GM23338 (cell line): ENCODE measurements at regions not wholly inside any gene's neighbourhood (a gene's known extent, or its start where the extent isn't known, plus 50 kb on each side); places are given as distances from the start of the nearest gene placed in this dataset.

Source experiments
- ATAC-seq: fragments of 200-7000 bp; cut with Tn5 transposase; 3 replicates; pipeline ENCODE4 v1.9.1; 2020
- DNase-seq: peaks from one replicate; pipeline ENCODE4 v3.0.0-alpha.2; 2015; ENCODE audit warnings: low spot score
- H2AFZ ChIP-seq: fragments of 200-600 bp; sonication (generic); 2 replicates; pipeline ENCODE4 v1.8.0; 2016; ENCODE audit warnings: antibody characterized with exemption, mild to moderate bottlenecking, moderate library complexity
- H3F3A ChIP-seq: fragments of 200-600 bp; sonication (generic); replicated peaks from 2 replicates; pipeline ENCODE4 v1.8.0; 2017; ENCODE audit warnings: antibody characterized with exemption, mixed run types, low read depth
- H3K27ac ChIP-seq: fragments of 200-600 bp; sonication (generic); 2 replicates; pipeline ENCODE4 v1.6.1; 2016; ENCODE audit warnings: low read depth
- H3K27me3 ChIP-seq: fragments of 200-600 bp; sonication (generic); 2 replicates; pipeline ENCODE4 v1.8.0; 2016; ENCODE audit warnings: mild to moderate bottlenecking, mixed run types, moderate library complexity; ENCODE audit not compliant: insufficient read depth
- H3K36me3 ChIP-seq: fragments of 200-600 bp; sonication (generic); 2 replicates; pipeline ENCODE4 v1.8.0; 2016; ENCODE audit warnings: mild to moderate bottlenecking; ENCODE audit not compliant: insufficient read depth
- H3K4me1 ChIP-seq: fragments of 200-600 bp; sonication (generic); 2 replicates; pipeline ENCODE4 v1.8.0; 2016; ENCODE audit warnings: mild to moderate bottlenecking, moderate library complexity; ENCODE audit not compliant: insufficient read depth
- H3K4me2 ChIP-seq: fragments of 200-600 bp; sonication (generic); 2 replicates; pipeline ENCODE4 v1.7.1; 2017; ENCODE audit warnings: mixed run types
- H3K4me3 ChIP-seq: fragments of 200-600 bp; sonication (generic); 2 replicates; pipeline ENCODE4 v1.6.1; 2016; ENCODE audit warnings: mixed run types
- H3K79me2 ChIP-seq: fragments of 200-600 bp; sonication (generic); replicated peaks from 2 replicates; pipeline ENCODE4 v1.8.0; 2017; ENCODE audit warnings: mild to moderate bottlenecking; ENCODE audit not compliant: insufficient read depth
- H3K9me2 ChIP-seq: fragments of 200-600 bp; sonication (generic); 2 replicates; pipeline ENCODE4 v1.8.0; 2017; ENCODE audit not compliant: insufficient read depth
- H4K20me1 ChIP-seq: fragments of 200-600 bp; sonication (generic); replicated peaks from 2 replicates; pipeline ENCODE4 v1.8.0; 2017; ENCODE audit warnings: mild to moderate bottlenecking; ENCODE audit not compliant: insufficient read depth
- H3K27ac Mint-ChIP-seq: 2 replicates; pipeline ENCODE4 v1.8.0; 2020; ENCODE audit warnings: inconsistent platforms, mild to moderate bottlenecking, moderate library complexity, mixed read lengths
- H3K27me3 Mint-ChIP-seq: 3 replicates; pipeline ENCODE4 v1.8.0; 2022; ENCODE audit warnings: low read depth, mild to moderate bottlenecking, moderate library complexity, mixed read lengths, inconsistent platforms; ENCODE audit not compliant: insufficient read depth, poor library complexity
- H3K36me3 Mint-ChIP-seq: 3 replicates; pipeline ENCODE4 v1.8.0; 2021; ENCODE audit warnings: low read depth, mild to moderate bottlenecking, inconsistent platforms, moderate library complexity, mixed read lengths
- H3K4me1 Mint-ChIP-seq: 3 replicates; pipeline ENCODE4 v1.8.0; 2020; ENCODE audit warnings: mild to moderate bottlenecking, inconsistent platforms, mixed read lengths
- H3K4me3 Mint-ChIP-seq: 3 replicates; pipeline ENCODE4 v1.8.0; 2021; ENCODE audit warnings: moderate library complexity, mild to moderate bottlenecking, inconsistent platforms, mixed read lengths
- H3K9me3 Mint-ChIP-seq: 3 replicates; pipeline ENCODE4 v1.8.0; 2020; ENCODE audit warnings: moderate library complexity, mild to moderate bottlenecking, inconsistent platforms, mixed read lengths
- JUNB ChIP-seq: IDR thresholded peaks from one replicate; pipeline ENCODE4 v1.6.1; 2016; ENCODE audit warnings: antibody characterized with exemption; ENCODE audit not compliant: unreplicated experiment
- NANOG ChIP-seq: IDR thresholded peaks from 2 replicates; pipeline ENCODE4 v1.6.1; 2016; ENCODE audit warnings: antibody characterized with exemption, borderline replicate concordance
- POLR2AphosphoS5 ChIP-seq: IDR thresholded peaks from 2 replicates; pipeline ENCODE4 v1.6.1; 2016; ENCODE audit warnings: antibody characterized with exemption, low read depth
- ZNF114 ChIP-seq: fragments of 250-450 bp; sonication (Bioruptor Pico); IDR thresholded peaks from 2 replicates; pipeline ENCODE4 v1.5.0; 2020; ENCODE audit warnings: mild to moderate bottlenecking, moderate library complexity
- ZNF331 ChIP-seq: fragments of 250-450 bp; sonication (Bioruptor Pico); IDR thresholded peaks from 2 replicates; pipeline ENCODE4 v1.5.0; 2020; ENCODE audit warnings: low read depth, mild to moderate bottlenecking, moderate library complexity
- TF ChIP-seq, protein P1 (sequence below): IDR thresholded peaks from 2 replicates; pipeline ENCODE4 v1.6.1; 2016; ENCODE audit warnings: antibody characterized with exemption
- TF ChIP-seq, protein P2 (sequence below), 2 experiments: fragments of 200-600 bp in 1 of 2; sonication (generic) in 1 of 2; conservative IDR thresholded peaks; 2 replicates each; pipeline versions ENCODE4 v1.5.1 to v1.6.1; 2016 to 2017; ENCODE audit warnings: antibody characterized with exemption in 2 of 2, low read depth in 2 of 2, mild to moderate bottlenecking in 2 of 2, moderate library complexity in 1 of 2

DNA sequence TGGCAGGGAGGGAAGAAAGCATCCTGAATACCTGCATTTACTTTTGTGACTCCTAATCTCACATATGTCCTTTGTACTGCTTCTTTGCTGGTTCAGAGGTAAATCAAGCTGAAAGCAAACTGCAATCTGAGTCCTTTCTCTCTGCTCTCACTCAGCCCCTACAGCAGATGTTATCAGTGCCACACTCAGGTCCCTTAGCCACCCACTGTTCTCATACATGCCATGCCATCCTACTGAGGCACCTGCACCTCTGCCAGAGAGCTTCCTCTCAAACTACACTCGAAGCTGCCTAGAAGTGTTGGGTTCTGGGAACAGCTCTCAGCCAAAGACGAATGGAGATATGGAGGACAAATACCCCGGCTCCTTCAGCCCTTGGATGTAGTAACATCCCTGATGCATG lies 244.5 kb downstream of the TXNL1 start (continued):
- TF ChIP-seq, protein P1, sequence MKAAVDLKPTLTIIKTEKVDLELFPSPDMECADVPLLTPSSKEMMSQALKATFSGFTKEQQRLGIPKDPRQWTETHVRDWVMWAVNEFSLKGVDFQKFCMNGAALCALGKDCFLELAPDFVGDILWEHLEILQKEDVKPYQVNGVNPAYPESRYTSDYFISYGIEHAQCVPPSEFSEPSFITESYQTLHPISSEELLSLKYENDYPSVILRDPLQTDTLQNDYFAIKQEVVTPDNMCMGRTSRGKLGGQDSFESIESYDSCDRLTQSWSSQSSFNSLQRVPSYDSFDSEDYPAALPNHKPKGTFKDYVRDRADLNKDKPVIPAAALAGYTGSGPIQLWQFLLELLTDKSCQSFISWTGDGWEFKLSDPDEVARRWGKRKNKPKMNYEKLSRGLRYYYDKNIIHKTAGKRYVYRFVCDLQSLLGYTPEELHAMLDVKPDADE: no peak
- TF ChIP-seq JUNB: no peak
- TF ChIP-seq, protein P2, sequence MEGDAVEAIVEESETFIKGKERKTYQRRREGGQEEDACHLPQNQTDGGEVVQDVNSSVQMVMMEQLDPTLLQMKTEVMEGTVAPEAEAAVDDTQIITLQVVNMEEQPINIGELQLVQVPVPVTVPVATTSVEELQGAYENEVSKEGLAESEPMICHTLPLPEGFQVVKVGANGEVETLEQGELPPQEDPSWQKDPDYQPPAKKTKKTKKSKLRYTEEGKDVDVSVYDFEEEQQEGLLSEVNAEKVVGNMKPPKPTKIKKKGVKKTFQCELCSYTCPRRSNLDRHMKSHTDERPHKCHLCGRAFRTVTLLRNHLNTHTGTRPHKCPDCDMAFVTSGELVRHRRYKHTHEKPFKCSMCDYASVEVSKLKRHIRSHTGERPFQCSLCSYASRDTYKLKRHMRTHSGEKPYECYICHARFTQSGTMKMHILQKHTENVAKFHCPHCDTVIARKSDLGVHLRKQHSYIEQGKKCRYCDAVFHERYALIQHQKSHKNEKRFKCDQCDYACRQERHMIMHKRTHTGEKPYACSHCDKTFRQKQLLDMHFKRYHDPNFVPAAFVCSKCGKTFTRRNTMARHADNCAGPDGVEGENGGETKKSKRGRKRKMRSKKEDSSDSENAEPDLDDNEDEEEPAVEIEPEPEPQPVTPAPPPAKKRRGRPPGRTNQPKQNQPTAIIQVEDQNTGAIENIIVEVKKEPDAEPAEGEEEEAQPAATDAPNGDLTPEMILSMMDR (conservative IDR thresholded peaks at IDR 0.05; ENCODE audit: low read depth in 2 of 2): no peak

DNA sequence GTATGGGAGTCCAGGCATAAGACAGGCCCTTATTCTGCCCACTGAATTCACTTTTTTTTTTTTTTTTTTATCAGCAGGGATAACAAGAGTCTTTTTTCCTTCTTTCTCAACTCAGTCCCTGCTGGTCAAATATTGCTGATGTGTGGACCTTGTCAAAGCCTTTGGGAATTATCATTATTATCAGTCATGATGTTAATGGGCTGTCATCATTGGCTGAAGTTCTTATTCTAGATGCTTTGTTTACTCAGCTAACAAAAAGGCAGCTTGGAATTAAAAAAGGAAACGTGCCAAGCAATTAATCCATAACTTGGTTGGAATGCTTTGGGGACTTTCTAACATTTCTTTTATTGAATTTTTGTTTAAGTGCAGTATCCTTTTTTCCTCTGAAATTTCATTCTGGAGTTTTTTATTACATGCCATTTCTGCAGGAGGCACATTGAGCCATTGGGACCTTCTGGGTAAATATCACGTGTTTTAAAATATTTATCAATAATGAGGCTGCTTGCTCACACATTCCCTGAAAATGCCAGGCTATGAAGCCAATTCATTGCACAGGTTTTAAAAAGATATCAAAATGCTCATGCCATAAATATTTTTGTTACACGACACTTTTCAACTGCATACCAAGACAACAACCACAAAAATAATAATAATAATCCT lies 246.3 kb downstream of the TXNL1 start:
- Histone ChIP-seq H3K4me3 (no peak overlapping the region), H3K36me3 (no peaks in the 10 kb centered on the region), H3K27me3 (no peaks in the 10 kb centered on the region), H2AFZ (peak overlapping the region; percentile 3; the same call in 1 of the 2 replicates), H3K79me2 (no peaks in the 10 kb centered on the region), H4K20me1 (no peaks in the 10 kb centered on the region), H3K4me1 (no peaks in the 10 kb centered on the region), H3K27ac (no peak overlapping the region), H3K4me2 (no peak overlapping the region), H3K9me2 (no peaks in the 10 kb centered on the region), H3F3A (no peaks in the 10 kb centered on the region)
- no peaks in the 10 kb centered on the region for H3K9me3 Mint-ChIP-seq
- no peaks in the 10 kb centered on the region for H3K4me1 Mint-ChIP-seq
- H3K4me3 Mint-ChIP-seq: no peak overlapping the region
- H3K36me3 Mint-ChIP-seq: no peaks in the 10 kb centered on the region
- no peaks in the 10 kb centered on the region for H3K27me3 Mint-ChIP-seq
- no peak for TF ChIP-seq NANOG
- TF ChIP-seq, protein P1: no peak
- no peak for TF ChIP-seq POLR2AphosphoS5
- TF ChIP-seq ZNF114 (CRISPR knock-in tag): no peak
- TF ChIP-seq ZNF331 (CRISPR knock-in tag): no peak
- TF ChIP-seq, protein P2 (conservative IDR thresholded peaks at IDR 0.05; ENCODE audit: low read depth in 2 of 2): no peak
- H3K27ac Mint-ChIP-seq: no peak overlapping the region
- DNase-seq (no peak), ATAC-seq (no peak)
